Panc1 (cell line): ENCODE measurements at regions not wholly inside any gene's neighbourhood (a gene's known extent, or its start where the extent isn't known, plus 50 kb on each side); places are given as distances from the start of the nearest gene placed in this dataset.

Experiments used
- POLR2AphosphoS5 ChIP-seq: IDR thresholded peaks from 2 replicates; pipeline ENCODE4 v1.6.1; 2012; ENCODE audit warnings: mild to moderate bottlenecking, low read depth, low read length, moderate library complexity
- SIN3A ChIP-seq: IDR thresholded peaks from 2 replicates; pipeline ENCODE4 v1.6.1; 2012; ENCODE audit warnings: low read depth, mild to moderate bottlenecking, low read length, moderate library complexity, borderline replicate concordance; ENCODE audit not compliant: insufficient read depth
- TF ChIP-seq, protein P1 (sequence below), 2 experiments: IDR thresholded peaks; 2 replicates each; pipeline ENCODE4 v1.6.1; 2011 to 2012; ENCODE audit warnings: low read depth in 2 of 2, control low read depth in 1 of 2, low read length in 1 of 2, mild to moderate bottlenecking in 1 of 2, moderate library complexity in 1 of 2; ENCODE audit not compliant: insufficient read depth in 1 of 2

DNA sequence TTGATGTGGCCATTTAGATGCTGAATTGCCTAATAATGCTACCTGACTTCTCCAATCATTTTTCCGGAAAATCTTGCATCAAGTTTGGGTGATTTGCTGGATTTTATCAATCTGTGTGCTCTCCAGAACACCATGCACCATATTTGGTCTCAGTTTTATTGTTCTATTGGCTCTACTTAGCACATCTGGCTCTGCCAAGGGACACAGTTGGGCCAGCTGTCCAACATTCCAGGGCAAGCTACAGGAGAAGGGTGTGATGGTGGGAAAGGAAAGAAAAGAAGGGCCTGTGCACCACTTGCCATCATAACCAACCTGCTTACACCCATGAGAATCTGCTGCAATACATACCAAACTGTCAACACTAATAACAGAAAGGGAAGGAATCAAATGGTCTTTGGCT lies 90.2 kb upstream of the NFIA start:
- TF ChIP-seq, protein P1, sequence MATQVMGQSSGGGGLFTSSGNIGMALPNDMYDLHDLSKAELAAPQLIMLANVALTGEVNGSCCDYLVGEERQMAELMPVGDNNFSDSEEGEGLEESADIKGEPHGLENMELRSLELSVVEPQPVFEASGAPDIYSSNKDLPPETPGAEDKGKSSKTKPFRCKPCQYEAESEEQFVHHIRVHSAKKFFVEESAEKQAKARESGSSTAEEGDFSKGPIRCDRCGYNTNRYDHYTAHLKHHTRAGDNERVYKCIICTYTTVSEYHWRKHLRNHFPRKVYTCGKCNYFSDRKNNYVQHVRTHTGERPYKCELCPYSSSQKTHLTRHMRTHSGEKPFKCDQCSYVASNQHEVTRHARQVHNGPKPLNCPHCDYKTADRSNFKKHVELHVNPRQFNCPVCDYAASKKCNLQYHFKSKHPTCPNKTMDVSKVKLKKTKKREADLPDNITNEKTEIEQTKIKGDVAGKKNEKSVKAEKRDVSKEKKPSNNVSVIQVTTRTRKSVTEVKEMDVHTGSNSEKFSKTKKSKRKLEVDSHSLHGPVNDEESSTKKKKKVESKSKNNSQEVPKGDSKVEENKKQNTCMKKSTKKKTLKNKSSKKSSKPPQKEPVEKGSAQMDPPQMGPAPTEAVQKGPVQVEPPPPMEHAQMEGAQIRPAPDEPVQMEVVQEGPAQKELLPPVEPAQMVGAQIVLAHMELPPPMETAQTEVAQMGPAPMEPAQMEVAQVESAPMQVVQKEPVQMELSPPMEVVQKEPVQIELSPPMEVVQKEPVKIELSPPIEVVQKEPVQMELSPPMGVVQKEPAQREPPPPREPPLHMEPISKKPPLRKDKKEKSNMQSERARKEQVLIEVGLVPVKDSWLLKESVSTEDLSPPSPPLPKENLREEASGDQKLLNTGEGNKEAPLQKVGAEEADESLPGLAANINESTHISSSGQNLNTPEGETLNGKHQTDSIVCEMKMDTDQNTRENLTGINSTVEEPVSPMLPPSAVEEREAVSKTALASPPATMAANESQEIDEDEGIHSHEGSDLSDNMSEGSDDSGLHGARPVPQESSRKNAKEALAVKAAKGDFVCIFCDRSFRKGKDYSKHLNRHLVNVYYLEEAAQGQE (IDR thresholded peaks at IDR 0.05; ENCODE audit: insufficient read depth in 1 of 2, low read depth in 2 of 2, low read length in 1 of 2), result no peak
- no peak for TF ChIP-seq SIN3A
- no peak for TF ChIP-seq POLR2AphosphoS5
